ENCODE measurements at regions not wholly inside any gene's neighbourhood (a gene's known extent, or its start where the extent isn't known, plus 50 kb on each side); places are given as distances from the start of the nearest gene placed in this dataset.

- no peak overlapping the region for H3K4me2 ChIP-seq (ENCODE audit: insufficient read depth, low read length)
- intact Hi-C loops (cut with micrococcal nuclease) (no loop called here), in situ Hi-C loops (cut with MboI) (no loop called here)
- POLR2A ChIA-PET = no interaction called here
- H3K4me3 ChIP-seq = no peak overlapping the region
- no peaks in the 10 kb centered on the region for H3K79me2 ChIP-seq (ENCODE audit: control insufficient read depth, insufficient read depth, low read length)
- no TSS peak for BruUV-seq (replicated peaks)
- H2AFZ ChIP-seq (ENCODE audit: low read depth, low read length) = no peak overlapping the region
- no peak for ATAC-seq
- no peak overlapping the region for H3K9ac ChIP-seq (ENCODE audit: insufficient read depth in 1 of 2, low read depth in 2 of 2, low read length in 2 of 2)
- no peaks in the 10 kb centered on the region for H3K36me3 ChIP-seq (ENCODE audit: control insufficient read depth, insufficient read depth, low read length)
- H3K27me3 ChIP-seq (ENCODE audit: control insufficient read depth in 2 of 2, insufficient read depth in 2 of 2, low read length in 2 of 2) = no peaks in the 10 kb centered on the region
- no peak overlapping the region for H3K27ac ChIP-seq (ENCODE audit: extremely low read depth, low read depth, low read length)
- no peaks in the 10 kb centered on the region for H3K9me3 ChIP-seq (replicated peaks; ENCODE audit: control insufficient read depth, insufficient read depth, low read depth, low read length)
- TF ChIP-seq ZNF780A (CRISPR knock-in tag; IDR thresholded peaks at IDR 0.05) (no peak), RERE (CRISPR knock-in tag; IDR thresholded peaks at IDR 0.05; ENCODE audit: borderline replicate concordance) (no peak), RBBP5 (IDR thresholded peaks at IDR 0.05; ENCODE audit: borderline replicate concordance, insufficient read depth, low read length, poor library complexity, severe bottlenecking) (no peak)
- no peaks in the 10 kb centered on the region for H4K20me1 ChIP-seq (replicated peaks; ENCODE audit: control insufficient read depth, insufficient read depth, low read length)
- no peak for DNase-seq (ENCODE audit: extremely low read depth in 1 of 4, low spot score in 3 of 4)
- no peaks in the 10 kb centered on the region for H3K4me1 ChIP-seq (replicated peaks in 1 of 2; ENCODE audit: control insufficient read depth in 2 of 2, insufficient read depth in 2 of 2, low read length in 2 of 2)
- H3K9me1 ChIP-seq (ENCODE audit: control insufficient read depth, insufficient read depth, low read length) = no peaks in the 10 kb centered on the region
- FAIRE-seq = no peak
- CTCF ChIA-PET (ENCODE audit: low intra/inter-chr PET ratio) = no interaction called here
Observed at GRCh38 chr3:166360720-166361119, 523.5 kb upstream of the BCHE start.

All from K562 (cell line).